OCI-LY7 (cell line): ENCODE measurements at regions not wholly inside any gene's neighbourhood (a gene's known extent, or its start where the extent isn't known, plus 50 kb on each side); places are given as distances from the start of the nearest gene placed in this dataset.
"Not testable (repeated sequence)": the region's sequence is repeated elsewhere in the genome, so short reads cannot be mapped to it uniquely, and the experiment has no call there.

Experiments
- BruUV-seq: library from RNA; stranded (reverse); fragments of 400-500 nt; replicated peaks from 2 replicates; lab custom pipeline; 2021; lab: Mats Ljungman, UMichigan
- CTCF ChIA-PET: fragments of 300-600 bp; sonication (Branson Sonifier 250); formaldehyde crosslinking; loops from one replicate; lab custom pipeline; 2022; ENCODE audit warnings: antibody characterized with exemption; ENCODE audit not compliant: unreplicated experiment; lab: Charles Lee
- POLR2A ChIA-PET: fragments of 300-600 bp; sonication (Branson Sonifier 250); formaldehyde crosslinking; loops from one replicate; lab custom pipeline; 2022; ENCODE audit warnings: antibody characterized with exemption; lab: Charles Lee
- DNase-seq: peaks from one replicate; pipeline ENCODE4 v3.0.0-alpha.2; 2015; ENCODE audit warnings: low spot score
- H2AFZ ChIP-seq: fragments of 200-600 bp; sonication (generic), shearing (Covaris generic); 2 replicates; pipeline ENCODE4 v1.6.1; 2014; ENCODE audit warnings: mild to moderate bottlenecking, antibody characterized with exemption, low read length, moderate library complexity
- H3K27ac ChIP-seq: fragments of 200-600 bp; sonication (generic); 2 replicates; pipeline ENCODE4 v1.5.1; 2014; ENCODE audit warnings: mixed run types, low read depth, mild to moderate bottlenecking, moderate library complexity, low read length, inconsistent platforms; ENCODE audit not compliant: poor library complexity, severe bottlenecking
- H3K36me3 ChIP-seq: fragments of 200-600 bp; sonication (generic); 2 replicates; pipeline ENCODE4 v1.6.1; 2014; ENCODE audit warnings: mild to moderate bottlenecking, antibody characterized with exemption, low read length, moderate library complexity, mixed read lengths; ENCODE audit not compliant: insufficient read depth
- H3K4me1 ChIP-seq: fragments of 200-600 bp; sonication (generic); 2 replicates; pipeline ENCODE4 v1.5.1; 2014; ENCODE audit warnings: mild to moderate bottlenecking, low read length; ENCODE audit not compliant: insufficient read depth, poor library complexity, severe bottlenecking
- H3K4me2 ChIP-seq: fragments of 200-600 bp; sonication (generic); 2 replicates; pipeline ENCODE4 v1.6.1; 2014; ENCODE audit warnings: mild to moderate bottlenecking, low read length
- H3K4me3 ChIP-seq: fragments of 200-600 bp; sonication (generic); 2 replicates; pipeline ENCODE4 v1.5.1; 2014; ENCODE audit warnings: mild to moderate bottlenecking, low read depth, low read length; ENCODE audit not compliant: poor library complexity, severe bottlenecking
- H3K79me2 ChIP-seq: fragments of 200-600 bp; sonication (generic); 2 replicates; pipeline ENCODE4 v1.6.1; 2016; ENCODE audit warnings: low read depth, mild to moderate bottlenecking, low read length, moderate library complexity, mixed read lengths; ENCODE audit not compliant: insufficient read depth
- H3K9me2 ChIP-seq: fragments of 200-600 bp; sonication (generic); 2 replicates; pipeline ENCODE4 v1.6.1; 2016; ENCODE audit warnings: mild to moderate bottlenecking, low read length, mixed read lengths; ENCODE audit not compliant: insufficient read depth
- H3K9me3 ChIP-seq: fragments of 200-600 bp; sonication (generic); 2 replicates; pipeline ENCODE4 v1.6.1; 2014; ENCODE audit warnings: mild to moderate bottlenecking, mixed run types, low read length, mixed read lengths
- H4K20me1 ChIP-seq: fragments of 200-600 bp; sonication (generic); 2 replicates; pipeline ENCODE4 v1.6.1; 2014; ENCODE audit warnings: mild to moderate bottlenecking, antibody characterized with exemption, low read length, moderate library complexity, mixed read lengths; ENCODE audit not compliant: insufficient read depth
- EZH2phosphoT487 ChIP-seq: fragments of 200-600 bp; sonication (generic); IDR thresholded peaks from 2 replicates; pipeline ENCODE4 v1.6.1; 2018; ENCODE audit warnings: low read depth, borderline replicate concordance, mild to moderate bottlenecking, mixed run types, antibody characterized with exemption, low read length, moderate library complexity, mixed read lengths
- intact Hi-C: fragments of 100-400 bp; cut with micrococcal nuclease; formaldehyde crosslinking; loops from one replicate; pipeline ENCODE4 v1.10.0; 2022; ENCODE audit not compliant: unreplicated experiment
- TF ChIP-seq, protein P1 (sequence below): fragments of 200-600 bp; sonication (generic); conservative IDR thresholded peaks from 2 replicates; pipeline ENCODE4 v1.5.1; 2014; ENCODE audit warnings: mild to moderate bottlenecking, antibody characterized with exemption, low read length, moderate library complexity, mixed read lengths

DNA sequence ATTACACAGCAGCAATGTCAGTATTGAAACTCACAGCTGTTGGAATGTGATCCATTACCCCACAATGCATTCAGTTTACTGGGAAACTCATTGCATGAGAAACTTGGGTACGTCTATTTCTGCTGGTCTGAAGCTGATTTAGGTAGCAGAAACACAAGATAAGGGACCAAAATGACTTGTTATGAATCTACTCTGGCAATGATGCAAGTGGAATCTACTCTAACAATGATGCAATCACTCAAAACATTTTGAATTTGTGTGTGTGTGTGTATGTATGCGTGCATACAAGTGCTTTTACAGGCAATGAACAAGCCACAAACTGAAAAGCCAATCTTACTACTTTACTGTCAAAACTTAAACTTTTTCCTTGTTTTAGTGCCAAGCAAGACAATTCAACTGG, 406.7 kb downstream of the ADCYAP1 start:
- Histone ChIP-seq H3K4me3 (no peak overlapping the region), H3K36me3 (no peaks in the 10 kb centered on the region), H4K20me1 (no peaks in the 10 kb centered on the region), H3K4me2 (no peak overlapping the region), H3K79me2 (no peaks in the 10 kb centered on the region), H2AFZ (no peak overlapping the region), H3K9me3 (no peaks in the 10 kb centered on the region), H3K4me1 (no peaks in the 10 kb centered on the region), H3K27ac (no peak overlapping the region), H3K9me2 (no peaks in the 10 kb centered on the region)
- intact Hi-C loops, result no loop called here
- BruUV-seq, result no TSS peak
- DNase-seq, result no peak
- ChIA-PET CTCF (no interaction called here), POLR2A (no interaction called here)
- TF ChIP-seq, protein P1, sequence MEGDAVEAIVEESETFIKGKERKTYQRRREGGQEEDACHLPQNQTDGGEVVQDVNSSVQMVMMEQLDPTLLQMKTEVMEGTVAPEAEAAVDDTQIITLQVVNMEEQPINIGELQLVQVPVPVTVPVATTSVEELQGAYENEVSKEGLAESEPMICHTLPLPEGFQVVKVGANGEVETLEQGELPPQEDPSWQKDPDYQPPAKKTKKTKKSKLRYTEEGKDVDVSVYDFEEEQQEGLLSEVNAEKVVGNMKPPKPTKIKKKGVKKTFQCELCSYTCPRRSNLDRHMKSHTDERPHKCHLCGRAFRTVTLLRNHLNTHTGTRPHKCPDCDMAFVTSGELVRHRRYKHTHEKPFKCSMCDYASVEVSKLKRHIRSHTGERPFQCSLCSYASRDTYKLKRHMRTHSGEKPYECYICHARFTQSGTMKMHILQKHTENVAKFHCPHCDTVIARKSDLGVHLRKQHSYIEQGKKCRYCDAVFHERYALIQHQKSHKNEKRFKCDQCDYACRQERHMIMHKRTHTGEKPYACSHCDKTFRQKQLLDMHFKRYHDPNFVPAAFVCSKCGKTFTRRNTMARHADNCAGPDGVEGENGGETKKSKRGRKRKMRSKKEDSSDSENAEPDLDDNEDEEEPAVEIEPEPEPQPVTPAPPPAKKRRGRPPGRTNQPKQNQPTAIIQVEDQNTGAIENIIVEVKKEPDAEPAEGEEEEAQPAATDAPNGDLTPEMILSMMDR, result no peak
- TF ChIP-seq EZH2phosphoT487, result no peak

DNA sequence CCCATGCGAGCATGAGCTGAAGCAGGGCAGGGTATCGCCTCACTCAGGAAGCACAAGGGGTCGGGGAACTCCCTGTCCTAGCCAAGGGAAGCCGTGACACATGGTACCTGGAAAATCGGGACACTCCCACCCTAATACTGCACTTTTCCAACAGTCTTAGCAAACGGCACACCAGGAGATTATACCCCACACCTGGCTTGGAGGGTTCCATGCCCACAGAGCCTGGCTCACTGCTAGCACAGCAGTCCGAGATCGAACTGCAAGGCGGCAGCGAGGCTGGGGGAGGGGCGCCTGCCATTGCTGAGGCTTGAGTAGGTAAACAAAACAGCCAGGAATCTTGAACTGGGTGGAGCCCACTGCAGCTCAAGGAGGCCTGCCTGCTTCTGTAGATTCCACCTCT, 430.7 kb downstream of the ADCYAP1 start:
- BruUV-seq, DNase-seq, POLR2A ChIA-PET: not testable (repeated sequence)

DNA sequence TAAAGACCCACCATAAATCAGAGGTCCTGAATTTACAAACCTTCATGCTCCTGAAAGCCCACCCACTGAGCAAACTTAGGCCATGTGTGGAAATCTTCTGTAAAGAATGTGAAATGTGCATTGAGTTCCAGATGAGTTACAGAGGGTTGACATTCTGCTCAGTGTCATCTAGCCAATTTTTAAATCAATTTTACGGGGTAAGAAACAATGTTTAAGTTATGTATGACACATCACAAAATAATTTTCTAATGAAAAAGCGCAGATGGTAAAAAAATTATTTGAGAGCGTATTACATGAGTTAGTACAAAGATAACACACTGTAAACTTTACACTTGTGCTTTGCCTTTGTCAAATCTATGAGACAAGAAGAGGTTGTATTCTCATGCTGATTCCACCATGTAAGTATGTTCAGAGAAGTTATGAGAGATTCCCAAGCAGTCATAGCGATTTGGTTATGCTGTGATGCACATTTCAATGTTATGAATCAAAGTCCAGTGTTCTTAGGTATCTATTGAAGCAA, 446.3 kb downstream of the ADCYAP1 start:
- Histone ChIP-seq H2AFZ (no peak overlapping the region), H3K9me3 (no peaks in the 10 kb centered on the region), H3K27ac (no peak overlapping the region), H3K36me3 (no peaks in the 10 kb centered on the region), H3K4me2 (no peak overlapping the region), H3K79me2 (no peaks in the 10 kb centered on the region), H3K4me3 (no peak overlapping the region), H3K4me1 (no peaks in the 10 kb centered on the region), H4K20me1 (no peaks in the 10 kb centered on the region), H3K9me2 (no peaks in the 10 kb centered on the region)
- DNase-seq, result no peak
- ChIA-PET POLR2A (no interaction called here), CTCF (no interaction called here)
- intact Hi-C loops, result no loop called here
- TF ChIP-seq, protein P1, result no peak
- no peak for TF ChIP-seq EZH2phosphoT487
- no TSS peak for BruUV-seq

More for the DNA sequence above, 430.7 kb downstream of the ADCYAP1 start:
- CTCF ChIA-PET, H3K36me3 ChIP-seq, H3K27ac ChIP-seq, H2AFZ ChIP-seq, H3K9me2 ChIP-seq, H3K4me1 ChIP-seq, H3K79me2 ChIP-seq, H3K4me3 ChIP-seq, intact Hi-C loops, H3K4me2 ChIP-seq, H4K20me1 ChIP-seq, H3K9me3 ChIP-seq: not testable (repeated sequence)
